GM21360 (cell line): ENCODE measurements at regions not wholly inside any gene's neighbourhood (a gene's known extent, or its start where the extent isn't known, plus 50 kb on each side); places are given as distances from the start of the nearest gene placed in this dataset.

Source experiments
- ATAC-seq: cut with Tn5 transposase; IDR thresholded peaks from one replicate; pipeline ENCODE4 v1.9.1; 2021; ENCODE audit warnings: mild to moderate bottlenecking, moderate library complexity; ENCODE audit not compliant: unreplicated experiment

DNA sequence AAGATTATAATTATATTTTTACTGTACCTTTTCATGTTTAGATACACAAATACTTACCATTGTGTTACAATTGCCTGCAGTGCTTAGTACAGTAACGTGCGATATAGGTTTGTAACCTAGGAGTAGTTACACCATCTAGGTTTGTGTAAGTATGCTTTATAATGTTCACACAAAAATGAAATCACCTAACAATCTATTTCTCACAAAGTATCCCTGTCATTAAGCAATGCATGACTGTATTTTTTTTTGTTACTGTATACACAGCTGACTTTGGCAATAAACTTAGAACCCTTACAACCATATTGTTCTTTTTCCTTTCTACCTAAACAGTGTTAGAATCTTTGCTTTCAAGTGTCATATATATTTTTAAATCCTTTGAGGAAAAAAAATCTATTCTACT is 303.0 kb upstream of the E2F7 start:
- ATAC-seq = no peak

DNA sequence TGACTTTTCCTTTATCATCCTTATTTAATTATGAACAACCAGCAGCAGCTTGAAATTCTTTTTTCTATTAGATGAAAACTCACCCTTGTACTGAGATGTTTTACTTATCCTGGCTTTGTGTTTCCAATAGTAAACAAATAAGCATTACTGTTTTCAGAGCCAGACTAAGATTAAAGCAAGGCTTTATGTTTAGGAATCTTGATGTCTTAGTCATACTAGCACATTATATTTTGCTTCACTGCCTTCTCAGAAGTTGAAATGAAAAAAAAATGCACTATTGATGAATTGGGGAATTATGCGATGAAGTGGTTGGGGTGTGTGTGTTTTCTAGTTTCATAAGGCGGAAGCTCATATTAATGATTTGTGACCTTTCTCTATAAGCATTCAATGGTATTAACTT is 301.2 kb upstream of the E2F7 start:
- no peak for ATAC-seq

- no peak for ATAC-seq
Measured at GRCh38 chr12:77364400-77364799, 299.0 kb upstream of the E2F7 start.

DNA sequence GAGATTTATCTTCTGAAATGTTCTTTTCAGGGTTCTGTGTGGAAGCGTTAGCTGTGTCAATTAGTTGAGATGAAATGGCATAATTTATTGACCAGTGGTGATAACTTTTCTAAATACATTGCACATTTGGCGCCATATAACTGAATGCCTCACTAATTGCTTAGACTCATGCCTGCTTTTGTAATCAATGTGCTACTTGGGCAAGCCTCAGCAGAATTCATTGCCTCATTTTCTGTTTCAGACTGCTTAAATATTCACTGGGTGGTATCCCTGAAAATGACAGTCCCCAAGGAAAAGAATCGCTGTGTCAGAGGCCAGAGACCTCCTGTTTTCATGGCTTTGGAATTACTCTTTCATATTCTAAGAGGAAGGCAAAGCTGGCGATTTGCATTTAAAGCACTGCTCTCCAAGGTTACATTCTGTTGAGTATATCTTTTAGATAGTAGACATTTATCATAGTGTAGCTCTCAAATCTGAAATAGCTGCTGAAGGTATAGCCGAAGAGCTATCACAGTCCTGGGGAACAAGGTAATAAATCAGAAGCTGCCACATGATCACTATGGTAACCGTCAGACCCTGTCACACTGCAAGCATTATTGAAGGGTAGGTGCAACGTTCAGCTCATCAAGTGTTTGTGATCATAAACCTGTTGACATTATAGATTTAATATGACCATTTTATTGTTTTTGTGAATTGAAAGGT is 297.3 kb upstream of the E2F7 start:
- no peak for ATAC-seq

GRCh38 chr12:77357655-77358054 is 292.3 kb upstream of the E2F7 start:
- no peak for ATAC-seq

DNA sequence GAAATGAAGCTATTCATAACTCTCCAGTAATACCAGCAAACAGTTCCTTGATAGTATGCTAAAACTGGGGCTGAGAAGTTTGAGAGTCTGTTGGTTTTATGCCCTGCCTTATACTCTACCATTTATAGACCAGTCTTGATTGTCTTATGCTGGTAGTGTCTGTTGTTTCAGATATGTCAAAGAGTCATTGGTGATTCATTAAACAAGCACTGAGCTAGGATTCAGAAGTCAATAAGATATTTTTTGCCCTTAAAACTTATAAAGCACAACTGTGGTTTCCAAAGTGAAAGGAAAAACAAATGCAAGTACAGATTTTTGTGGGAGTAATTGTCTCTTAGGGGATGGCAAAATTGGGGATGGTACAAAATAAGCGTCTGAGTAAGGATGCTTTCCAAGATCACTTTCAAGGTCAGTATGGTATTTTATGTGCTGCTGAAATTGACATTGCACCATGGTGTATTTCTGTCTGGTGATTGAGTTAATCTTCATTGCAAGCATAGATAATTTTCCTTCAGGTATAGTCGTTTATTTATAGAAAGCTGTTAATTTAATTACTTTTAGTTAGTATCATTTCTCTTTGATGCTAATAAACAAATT is 289.5 kb upstream of the E2F7 start:
- ATAC-seq = no peak

- ATAC-seq = no peak
Measured at GRCh38 chr12:77352946-77353345, 287.6 kb upstream of the E2F7 start.

DNA sequence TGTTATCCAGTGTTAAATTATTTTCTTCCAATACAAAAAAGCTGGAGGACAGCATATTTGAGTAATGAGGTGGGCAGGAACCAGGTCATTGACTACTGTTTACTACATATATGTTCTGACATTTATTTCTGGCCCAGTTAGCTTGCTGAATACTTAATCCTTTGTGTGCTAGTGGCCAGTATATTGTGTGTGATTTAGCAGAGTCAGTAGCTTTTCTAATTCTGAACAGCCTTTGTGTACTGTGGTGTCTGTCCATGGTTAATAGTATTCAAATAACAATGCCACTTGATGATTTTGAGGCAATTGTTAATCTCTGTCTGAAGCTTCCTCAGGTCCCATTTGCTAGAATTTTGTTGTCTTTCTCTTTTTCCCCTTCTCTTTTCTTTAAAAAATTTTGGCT is 286.5 kb upstream of the E2F7 start:
- ATAC-seq = no peak

DNA sequence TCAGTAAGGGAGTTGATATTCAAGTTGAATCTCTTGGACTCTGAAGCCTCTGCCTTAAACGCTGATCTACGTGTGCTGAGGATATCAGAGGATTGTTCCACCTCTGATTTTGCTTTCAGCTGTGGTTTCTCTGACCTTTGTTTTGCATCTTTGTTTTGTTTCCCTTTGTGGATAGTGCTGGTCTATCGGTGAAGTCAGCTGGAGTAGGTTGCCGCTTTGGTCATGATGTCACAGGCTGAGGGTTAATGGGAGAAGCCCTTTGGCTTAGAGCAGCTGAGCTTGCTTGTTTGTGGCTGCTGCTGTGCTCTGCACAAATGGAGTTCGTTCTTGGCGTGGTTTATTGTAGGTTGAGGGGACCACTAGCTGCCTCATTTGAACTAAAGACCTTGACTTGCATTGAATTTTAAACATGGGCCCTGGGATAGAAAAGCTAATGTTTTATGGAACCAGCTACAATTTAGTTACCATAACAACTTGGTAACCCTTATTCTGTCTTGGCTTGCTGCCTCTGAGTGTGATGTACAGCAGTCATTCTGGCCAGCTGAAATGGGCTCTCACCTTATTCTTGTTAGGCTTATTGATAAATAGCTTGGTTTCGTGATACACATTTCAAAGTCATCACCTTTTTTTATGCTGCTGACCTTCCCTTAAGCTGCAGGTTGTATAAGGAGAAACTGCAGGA is 284.5 kb upstream of the E2F7 start:
- no peak for ATAC-seq

GRCh38 chr12:77347017-77347416 is 281.6 kb upstream of the E2F7 start:
- ATAC-seq = no peak

DNA sequence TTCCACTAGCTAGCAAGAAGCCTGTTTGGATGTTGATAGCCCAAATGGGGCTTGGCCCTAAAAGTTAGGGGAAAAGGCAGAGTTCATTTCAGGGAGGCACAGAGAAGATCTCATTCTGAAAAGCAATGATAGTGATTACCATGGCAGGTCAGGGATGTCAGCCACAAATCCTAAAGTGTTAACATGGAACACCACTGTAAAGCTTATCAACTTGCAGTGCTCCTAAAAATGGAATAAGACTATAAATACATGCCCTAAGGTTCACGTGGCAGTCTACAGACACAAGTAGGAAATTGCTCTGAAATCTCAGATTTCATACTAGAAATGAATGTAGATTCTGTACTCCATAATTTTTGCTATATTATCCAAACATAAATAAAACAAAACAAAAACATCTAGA is 280.0 kb upstream of the E2F7 start:
- no peak for ATAC-seq

- no peak for ATAC-seq
Measured at GRCh38 chr12:77344651-77345050, 279.3 kb upstream of the E2F7 start.

DNA sequence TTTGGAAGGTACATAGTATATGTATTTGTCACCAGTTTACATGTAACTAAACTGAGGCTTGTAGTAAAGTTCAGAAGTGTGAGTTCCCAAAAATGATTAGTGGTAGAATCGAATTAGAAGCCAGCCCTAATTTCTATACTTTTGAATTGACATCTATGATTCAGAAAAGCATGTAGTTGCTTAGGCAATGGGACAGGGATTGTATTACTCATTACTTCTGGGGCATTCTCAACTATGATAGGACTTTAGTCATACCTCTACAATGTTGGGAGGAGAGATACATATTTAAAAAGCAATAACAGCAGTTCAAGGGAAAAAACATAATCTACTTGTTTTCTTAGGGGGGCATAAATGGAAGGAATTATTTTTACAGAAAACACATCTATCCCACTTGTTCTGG is 277.9 kb upstream of the E2F7 start:
- ATAC-seq = no peak

GRCh38 chr12:77342253-77342652 is 276.9 kb upstream of the E2F7 start:
- no peak for ATAC-seq

DNA sequence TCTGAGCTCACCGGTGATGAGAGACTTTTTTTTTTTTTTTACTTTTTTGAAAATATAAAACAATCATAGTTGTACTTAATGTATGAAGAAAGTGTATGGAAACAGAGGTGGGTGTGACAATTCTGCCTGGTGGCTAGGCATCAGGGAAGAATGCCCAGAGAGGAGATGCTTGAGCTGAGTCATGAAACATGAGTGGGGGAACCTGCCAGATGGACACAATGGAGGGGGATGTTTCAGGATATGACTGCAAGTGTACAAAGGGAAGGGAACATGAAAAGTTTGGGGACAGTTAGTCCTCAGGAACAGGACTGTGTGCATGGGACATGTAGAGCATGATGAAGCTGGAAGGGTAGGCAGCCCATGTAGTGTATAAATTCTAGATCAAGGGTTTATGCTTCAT is 274.2 kb upstream of the E2F7 start:
- no peak for ATAC-seq

DNA sequence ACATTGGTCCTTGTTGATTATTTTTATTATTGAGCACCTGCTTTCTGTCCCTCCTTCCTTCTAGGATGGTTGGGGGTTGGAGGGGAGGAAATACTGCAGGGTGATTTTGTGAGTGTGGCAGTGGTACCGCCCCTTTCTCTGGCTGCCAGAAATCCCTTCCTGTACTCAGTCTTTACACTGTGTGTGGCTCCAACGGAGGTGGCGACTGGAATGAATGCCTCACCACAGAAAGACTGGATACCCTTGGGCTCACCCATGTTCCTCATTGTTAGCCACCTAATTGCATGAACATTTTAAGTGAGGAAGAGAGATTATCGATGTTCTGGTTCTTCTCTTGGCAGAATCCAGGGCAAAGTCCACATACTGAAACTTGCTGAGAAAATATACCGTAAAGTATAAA is 272.0 kb upstream of the E2F7 start:
- no peak for ATAC-seq

DNA sequence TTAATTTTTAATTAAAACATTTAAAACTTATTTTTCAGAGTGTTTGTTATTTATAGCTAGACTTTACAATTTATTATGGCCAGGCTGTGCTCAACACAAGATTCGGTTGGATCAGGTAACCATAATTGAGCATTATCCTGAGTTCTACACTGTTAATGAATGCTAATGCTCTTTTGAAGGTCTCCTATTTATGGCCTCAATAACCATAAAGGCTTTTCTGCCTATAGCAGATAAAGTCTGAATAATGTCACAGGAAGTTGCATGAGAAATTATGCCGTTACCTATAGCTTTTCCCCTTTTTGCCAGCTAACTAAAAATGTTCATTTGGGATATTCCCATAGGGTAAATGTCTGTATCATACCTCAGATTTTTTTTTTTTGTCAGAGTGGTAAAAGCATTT is 269.4 kb upstream of the E2F7 start:
- no peak for ATAC-seq

DNA sequence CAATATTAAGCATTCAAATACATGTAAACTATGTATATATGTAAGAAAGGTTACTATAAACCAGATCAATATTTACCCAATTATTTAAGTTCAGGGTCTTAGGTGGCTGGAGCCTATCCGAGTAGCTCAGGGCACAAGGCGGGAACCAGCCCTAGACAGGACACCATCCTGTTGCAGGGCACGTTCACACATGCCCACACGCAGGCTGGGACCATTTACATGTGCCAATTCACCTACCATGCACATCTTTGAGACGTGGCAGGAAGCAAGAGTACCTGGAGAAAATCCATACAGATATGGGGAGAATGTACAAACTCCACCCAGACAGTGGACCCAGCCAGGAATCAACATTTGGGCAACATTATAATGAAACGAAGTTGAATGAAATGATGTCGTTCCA is 263.0 kb upstream of the E2F7 start:
- ATAC-seq = no peak

DNA sequence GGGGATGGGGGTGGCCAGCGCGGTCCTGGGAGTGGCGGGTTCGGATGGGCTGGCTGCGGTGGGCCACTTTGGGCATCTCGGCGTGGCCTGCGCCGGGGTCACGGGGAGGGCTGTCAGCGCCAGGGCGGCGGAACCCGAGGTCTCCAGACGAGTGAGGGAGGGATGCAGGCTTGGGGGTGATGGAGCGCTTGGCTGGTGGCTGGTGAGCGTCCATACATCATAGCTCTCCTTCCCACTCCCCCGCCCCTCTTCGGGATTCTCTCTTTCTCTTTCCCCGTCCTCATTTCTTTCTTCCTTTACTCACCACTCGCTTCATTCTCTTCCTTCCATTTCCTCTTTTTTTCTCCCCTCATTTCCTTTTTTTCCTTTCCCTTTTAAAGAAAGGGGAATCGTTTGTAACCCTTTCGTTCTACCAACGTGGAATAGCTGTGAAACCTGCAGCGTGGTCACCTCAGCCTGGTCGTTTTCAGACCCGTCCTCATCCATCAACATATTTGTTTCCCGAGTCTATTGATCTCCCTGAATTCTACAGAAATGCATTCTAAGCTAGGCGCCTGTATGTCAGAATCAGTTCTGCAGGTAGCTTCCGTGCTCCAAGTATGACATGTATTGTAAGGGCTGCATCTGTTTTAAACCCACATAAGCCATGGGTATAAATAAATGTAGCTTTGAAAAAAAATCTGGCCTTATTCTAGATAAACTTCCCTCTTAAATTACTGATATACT is 260.3 kb upstream of the E2F7 start:
- ATAC-seq = no peak

DNA sequence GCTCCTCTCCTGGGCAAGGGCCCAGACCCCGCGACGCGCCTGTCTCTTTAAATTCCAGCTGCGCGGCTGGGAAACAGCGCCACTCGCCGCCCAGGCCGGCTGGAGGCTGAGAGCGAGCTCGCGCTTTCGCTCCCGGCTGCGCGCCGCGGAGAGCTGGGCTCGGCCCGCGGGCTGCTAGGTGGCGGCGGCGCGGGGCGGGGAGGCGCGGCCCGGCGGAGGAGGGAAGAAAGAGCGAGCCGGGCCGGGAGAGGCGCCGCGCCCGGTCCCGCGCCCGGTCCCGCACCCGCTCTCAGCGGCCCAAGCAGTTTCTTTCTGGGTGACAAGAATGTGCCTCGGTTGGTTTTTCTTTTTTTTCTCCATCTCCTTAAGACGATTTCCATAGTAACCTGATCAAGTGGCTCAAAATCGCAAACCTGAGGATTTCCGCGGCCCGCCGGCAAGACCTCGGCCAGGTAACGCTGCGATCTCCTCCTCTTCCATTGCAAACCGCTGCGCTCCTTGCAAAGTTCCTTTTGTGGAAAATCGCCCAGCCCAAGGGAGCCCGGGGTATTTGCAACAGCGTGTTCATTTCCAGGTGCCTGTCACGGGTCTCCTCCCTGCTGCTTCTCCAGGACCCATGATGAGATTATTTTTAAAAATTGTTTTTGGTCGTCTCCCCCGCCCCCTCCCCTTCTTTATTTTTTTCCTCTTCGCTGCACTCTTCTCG is 259.5 kb upstream of the E2F7 start:
- peak; percentile 96 for ATAC-seq

DNA sequence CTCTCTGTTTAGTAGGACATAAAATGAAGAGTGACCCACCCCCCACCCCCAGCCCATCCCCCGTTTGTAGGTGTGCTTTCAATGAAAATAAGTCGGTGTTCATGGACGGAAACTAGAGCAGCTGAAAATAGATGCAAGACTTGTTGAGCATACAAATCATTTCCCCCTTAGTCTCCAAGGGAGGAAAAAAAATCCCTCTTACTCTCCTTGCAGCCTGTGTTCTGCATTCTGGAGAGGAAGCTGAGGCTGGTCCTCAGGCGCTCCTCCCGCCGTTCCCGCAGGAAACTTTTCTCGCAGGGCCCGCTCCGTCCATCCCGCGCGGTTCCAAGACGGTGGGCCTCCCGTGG is 259.0 kb upstream of the E2F7 start:
- ATAC-seq = no peak
